HUES64 (cell line): ENCODE measurements at regions not wholly inside any gene's neighbourhood (a gene's known extent, or its start where the extent isn't known, plus 50 kb on each side); places are given as distances from the start of the nearest gene placed in this dataset.
A peak's percentile ranks its signal among the peaks of the same experiment; 100 is the strongest.

Source experiments
- H3K27ac ChIP-seq: 2 replicates; pipeline ENCODE4 v1.7.0; 2013; ENCODE audit warnings: low read depth, low read length, inconsistent platforms
- H3K27me3 ChIP-seq: 2 replicates; pipeline ENCODE4 v1.6.1; 2013; ENCODE audit warnings: mild to moderate bottlenecking, low read length; ENCODE audit not compliant: insufficient read depth
- H3K36me3 ChIP-seq: 2 replicates; pipeline ENCODE4 v1.6.1; 2013; ENCODE audit warnings: mild to moderate bottlenecking, low read length; ENCODE audit not compliant: insufficient read depth
- H3K4me1 ChIP-seq: 2 replicates; pipeline ENCODE4 v1.6.1; 2013; ENCODE audit warnings: mild to moderate bottlenecking, low read length, moderate library complexity; ENCODE audit not compliant: insufficient read depth
- H3K4me3 ChIP-seq: 2 replicates; pipeline ENCODE4 v1.5.1; 2013; ENCODE audit warnings: mild to moderate bottlenecking, low read length, moderate library complexity
- H3K9ac ChIP-seq: 2 replicates; pipeline ENCODE4 v1.6.1; 2013; ENCODE audit warnings: mild to moderate bottlenecking, low read depth, low read length
- H3K9me3 ChIP-seq: 2 replicates; pipeline ENCODE4 v1.6.1; 2013; ENCODE audit warnings: low read depth, low read length; ENCODE audit not compliant: insufficient read depth
- WGBS: fragments of 150-250, 120-280 bp; methylation state at CpG from one replicate; pipeline ENCODE4 v1.1.7; 2013; ENCODE audit warnings: missing lambda C conversion rate; 5-methylcytosine and 5-hydroxymethylcytosine counted together

DNA sequence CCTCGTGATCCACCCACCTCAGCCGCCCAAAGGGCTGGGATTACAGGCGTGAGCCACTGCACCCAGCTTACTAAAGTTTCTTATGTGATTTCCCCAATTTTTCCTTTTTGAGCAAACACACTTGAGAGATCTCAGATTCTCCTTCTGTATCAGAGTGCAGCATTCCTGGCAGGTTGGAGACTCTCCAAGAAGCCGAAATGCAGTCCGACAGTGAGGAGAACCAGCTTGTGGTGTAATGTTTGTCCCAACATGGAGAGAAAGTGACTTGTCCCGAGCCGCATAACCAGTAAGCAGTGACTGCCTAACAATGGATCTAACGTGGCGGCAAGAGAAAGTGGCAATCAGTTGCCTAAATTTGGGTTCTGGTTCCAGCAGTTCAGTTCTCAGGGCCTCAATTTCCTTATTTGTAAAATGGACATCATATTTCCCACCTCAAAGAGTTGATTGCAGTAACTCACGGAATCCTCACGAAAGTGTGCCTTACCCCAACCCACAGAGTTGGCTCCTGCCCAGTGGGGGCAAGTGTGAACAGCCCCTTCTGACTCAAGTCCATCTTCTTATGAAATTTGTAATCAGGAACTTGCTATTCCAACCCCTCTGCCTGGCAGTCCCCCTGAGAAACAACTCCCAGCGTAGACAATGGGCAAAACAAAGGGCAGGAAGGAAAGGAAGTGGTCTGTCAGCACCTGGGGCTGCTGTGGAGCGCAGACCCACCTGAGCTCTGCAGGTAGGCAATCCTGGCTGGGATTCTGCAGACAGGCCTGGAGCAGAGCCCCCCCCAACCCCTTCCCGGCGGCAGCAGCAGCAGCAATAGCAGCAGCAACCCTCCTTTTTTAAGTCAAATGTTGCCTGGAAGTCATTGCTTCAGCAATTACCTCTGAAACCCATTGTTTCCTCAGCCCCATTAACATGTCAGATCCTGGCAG, 223.6 kb upstream of the POU3F1 start:
- Histone ChIP-seq H3K9ac (peak overlapping the region; percentile 33), H3K4me3 (no peak overlapping the region; the same call in 1 of the 2 replicates), H3K27ac (peak overlapping the region; percentile 95), H3K36me3 (no peaks in the 10 kb centered on the region), H3K9me3 (no peaks in the 10 kb centered on the region), H3K4me1 (peaks cover 31% of the 10 kb centered on the region), H3K27me3 (no peaks in the 10 kb centered on the region)
- WGBS = 54% methylated on average over 15 of the region's 15 CpGs

DNA sequence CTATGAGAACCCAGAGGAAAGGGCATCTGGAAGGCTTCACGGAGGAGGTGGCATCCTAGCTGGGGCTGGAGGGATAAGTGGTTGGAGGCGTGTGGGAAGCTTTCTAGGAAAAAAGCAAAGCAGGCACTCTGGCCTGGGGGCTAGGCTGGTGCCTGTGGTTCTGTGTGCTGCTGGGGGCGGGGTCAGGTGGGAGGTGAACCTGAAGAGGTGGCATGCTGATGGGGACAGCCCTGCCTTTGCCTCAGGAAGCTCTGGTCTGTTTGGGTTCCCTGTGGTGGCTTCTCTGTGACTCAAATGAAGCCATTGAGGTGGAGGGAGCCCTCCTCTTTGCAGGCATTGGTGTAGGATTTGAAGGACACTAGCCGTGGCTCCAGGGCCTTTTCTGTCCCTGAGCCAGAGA, 221.6 kb upstream of the POU3F1 start:
- H3K27ac ChIP-seq = no peak overlapping the region
- 61% methylated on average over 4 of the region's 4 CpGs for WGBS

DNA sequence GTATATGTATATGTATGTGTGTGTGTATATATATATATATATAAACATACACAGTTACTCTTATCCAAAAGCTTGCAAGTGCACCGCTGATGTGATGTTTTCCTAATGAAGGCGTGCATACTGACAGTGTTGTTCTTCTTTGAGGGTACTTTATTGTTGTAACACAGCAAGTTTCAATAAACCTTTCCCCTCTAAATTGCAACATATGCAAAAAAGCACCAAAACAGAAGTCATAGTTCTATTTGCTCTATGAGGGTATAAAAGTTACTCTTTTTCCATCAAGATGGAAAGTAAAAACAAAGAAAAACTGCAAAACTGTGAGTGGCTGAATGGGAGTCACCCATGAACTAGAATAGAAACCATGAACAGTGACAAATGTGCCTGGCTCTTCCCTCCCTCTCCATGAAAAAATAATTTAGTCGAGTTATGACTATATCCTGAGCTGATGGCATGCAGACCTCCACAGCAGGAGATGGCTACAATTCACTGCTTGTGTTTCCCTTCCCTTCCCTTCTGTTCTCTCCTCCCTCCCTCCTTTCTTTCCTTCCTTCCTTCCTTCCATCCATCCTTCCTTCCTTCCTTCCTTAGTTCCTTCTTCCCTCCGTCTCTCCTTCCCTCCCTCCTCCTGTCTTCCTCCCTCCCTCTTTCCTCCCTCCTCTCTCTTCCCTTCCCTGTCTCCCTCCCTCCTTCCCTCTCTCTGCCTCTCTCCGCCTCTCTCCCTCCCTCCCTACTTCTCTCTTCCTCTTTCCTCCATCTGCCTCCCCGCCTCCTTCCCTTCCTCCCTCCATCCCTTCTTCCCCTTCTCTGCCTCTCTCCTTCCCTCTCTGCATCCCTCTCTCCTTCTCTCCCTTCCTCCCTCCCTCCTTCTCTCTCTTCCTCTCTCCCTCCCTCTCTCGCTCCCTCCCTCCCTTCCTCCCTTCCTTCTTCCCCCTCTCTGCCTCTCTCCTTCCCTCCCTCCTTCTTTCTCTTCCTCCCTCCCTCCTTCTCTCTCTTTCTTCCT, 220.7 kb upstream of the POU3F1 start:
- no peak overlapping the region for H3K4me3 ChIP-seq
- no peak overlapping the region for H3K9ac ChIP-seq
- no peak overlapping the region for H3K27ac ChIP-seq
- no peaks in the 10 kb centered on the region; the same call in 1 of the 2 replicates for H3K27me3 ChIP-seq
- no peaks in the 10 kb centered on the region for H3K36me3 ChIP-seq
- WGBS = 79% methylated on average over 5 of the region's 7 CpGs
- H3K4me1 ChIP-seq = peaks cover 28% of the 10 kb centered on the region
- no peaks in the 10 kb centered on the region for H3K9me3 ChIP-seq

More for the DNA sequence above, 221.6 kb upstream of the POU3F1 start:
- Histone ChIP-seq H3K36me3 (no peaks in the 10 kb centered on the region), H3K4me3 (no peak overlapping the region), H3K27me3 (no peaks in the 10 kb centered on the region; the same call in 1 of the 2 replicates), H3K9ac (no peak overlapping the region), H3K9me3 (no peaks in the 10 kb centered on the region), H3K4me1 (peaks cover 31% of the 10 kb centered on the region)

DNA sequence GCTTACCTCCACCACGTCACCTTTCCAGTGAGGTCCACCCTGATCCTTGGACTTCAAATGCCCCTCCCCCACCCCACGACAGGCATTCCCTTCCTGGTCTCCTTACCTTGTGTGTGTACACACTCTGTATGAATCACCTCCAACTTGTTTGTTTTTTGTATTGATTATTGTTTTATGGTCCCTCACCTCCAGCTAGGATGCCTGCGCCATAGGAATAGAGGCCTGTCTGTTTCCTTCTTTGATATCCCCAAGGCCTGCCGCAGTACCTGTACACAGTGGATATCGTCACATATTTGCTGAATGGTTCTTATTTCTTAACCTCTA, 219.6 kb upstream of the POU3F1 start:
- 94% methylated on average over 5 of the region's 5 CpGs for WGBS
- Histone ChIP-seq H3K36me3 (no peaks in the 10 kb centered on the region), H3K4me3 (no peak overlapping the region), H3K27me3 (no peaks in the 10 kb centered on the region; the same call in 1 of the 2 replicates), H3K27ac (no peak overlapping the region), H3K9me3 (no peaks in the 10 kb centered on the region), H3K9ac (no peak overlapping the region), H3K4me1 (peaks cover 22% of the 10 kb centered on the region)

DNA sequence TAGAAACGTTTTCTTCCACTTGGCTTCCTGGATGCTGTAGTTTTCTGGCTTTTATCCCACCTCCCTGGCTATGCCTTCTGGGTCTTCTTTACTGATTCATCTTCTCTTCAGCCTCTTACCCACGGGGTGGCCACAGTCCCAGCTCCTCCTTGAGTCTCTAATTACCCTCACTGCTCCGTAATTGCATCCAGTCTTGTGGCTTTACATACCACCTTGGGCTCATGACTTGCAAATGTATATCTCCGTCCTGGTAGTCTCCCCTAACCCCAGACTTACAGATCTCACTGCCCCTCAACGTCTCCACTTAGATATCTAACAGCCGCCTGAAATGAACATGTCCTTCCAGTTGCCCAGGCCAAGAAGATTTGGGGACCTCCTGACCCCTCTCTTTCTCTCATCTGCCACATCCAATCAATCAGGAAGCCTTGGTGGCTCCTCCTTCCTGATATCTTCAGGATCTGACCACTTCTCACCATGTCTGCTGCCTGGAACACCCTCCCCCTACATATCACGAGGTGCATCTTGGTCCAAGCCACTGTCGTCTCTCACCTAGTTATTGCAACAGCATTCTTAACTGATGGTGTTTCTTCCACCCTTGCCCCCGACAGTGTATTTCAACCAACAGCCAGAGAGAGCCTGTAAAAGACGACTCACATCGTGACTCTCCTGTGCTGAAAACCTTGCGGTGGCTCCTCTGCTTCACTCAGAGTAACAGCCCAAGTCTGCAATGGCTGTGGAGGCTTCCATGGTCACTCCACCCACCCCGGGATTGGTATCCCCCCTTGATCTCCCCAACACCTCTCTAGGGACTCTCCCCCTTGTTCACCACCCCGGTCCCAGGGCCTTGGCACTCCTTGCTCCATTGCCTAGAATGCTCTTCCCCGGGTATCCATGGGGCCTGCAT, 219.0 kb upstream of the POU3F1 start:
- Histone ChIP-seq H3K27me3 (no peaks in the 10 kb centered on the region; the same call in none of the 2 replicates), H3K9me3 (no peaks in the 10 kb centered on the region), H3K27ac (no peak overlapping the region), H3K36me3 (no peaks in the 10 kb centered on the region), H3K9ac (no peak overlapping the region), H3K4me3 (no peak overlapping the region), H3K4me1 (peaks cover 15% of the 10 kb centered on the region)
- WGBS = 80% methylated on average over 15 of the region's 15 CpGs

DNA sequence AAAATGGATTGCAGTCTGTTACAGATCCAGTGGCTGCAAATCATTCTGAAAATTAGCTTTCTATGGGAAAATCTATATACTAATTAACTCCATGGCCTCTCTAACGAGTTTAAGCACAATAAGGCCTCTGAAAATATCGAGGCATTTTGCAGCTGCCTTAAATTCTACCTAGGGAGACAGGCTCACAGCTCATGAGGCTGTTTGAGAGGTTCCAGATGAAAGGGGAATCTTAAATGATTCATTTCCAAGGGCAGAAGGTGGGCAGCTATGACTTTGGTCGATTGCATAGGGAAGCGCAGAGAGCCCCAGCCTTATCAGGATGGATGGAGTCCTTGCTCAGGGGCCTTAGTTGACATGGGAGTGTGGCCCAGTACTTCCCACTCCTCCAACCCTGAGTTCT, 216.8 kb upstream of the POU3F1 start:
- Histone ChIP-seq H3K36me3 (no peaks in the 10 kb centered on the region), H3K4me3 (no peak overlapping the region), H3K9me3 (peaks cover 4% of the 10 kb centered on the region; the same call in 1 of the 2 replicates), H3K27me3 (no peaks in the 10 kb centered on the region; the same call in none of the 2 replicates), H3K9ac (no peak overlapping the region), H3K4me1 (0 out of 2 replicates have a peak, but pooled peaks cover 3% of the 10 kb centered on the region), H3K27ac (no peak overlapping the region)
- WGBS = 92% methylated on average over 4 of the region's 4 CpGs

DNA sequence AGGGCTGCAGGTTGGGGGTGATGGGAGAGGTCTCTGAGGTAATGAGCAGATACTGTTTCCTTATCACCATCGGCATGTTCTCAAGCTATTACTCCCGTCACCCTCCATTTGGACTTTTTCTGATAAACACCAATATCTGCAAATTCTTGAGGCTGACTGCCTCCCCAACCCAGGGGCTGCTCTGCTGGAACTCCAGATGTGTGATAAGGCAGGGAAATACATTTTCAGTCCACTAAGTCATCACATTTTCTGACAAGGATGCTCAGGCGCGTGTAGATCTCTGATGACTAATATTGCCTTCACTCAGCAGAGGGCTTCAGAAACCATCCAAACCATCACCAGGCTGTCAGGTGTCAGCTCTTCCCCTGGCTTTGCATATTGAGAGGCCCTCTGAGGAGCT, 215.0 kb upstream of the POU3F1 start:
- Histone ChIP-seq H3K27ac (no peak overlapping the region), H3K27me3 (no peaks in the 10 kb centered on the region; the same call in none of the 2 replicates), H3K36me3 (no peaks in the 10 kb centered on the region), H3K4me3 (no peak overlapping the region), H3K9ac (no peak overlapping the region), H3K9me3 (peaks cover 4% of the 10 kb centered on the region; the same call in 1 of the 2 replicates), H3K4me1 (no peaks in the 10 kb centered on the region)
- 95% methylated on average over 4 of the region's 4 CpGs for WGBS

DNA sequence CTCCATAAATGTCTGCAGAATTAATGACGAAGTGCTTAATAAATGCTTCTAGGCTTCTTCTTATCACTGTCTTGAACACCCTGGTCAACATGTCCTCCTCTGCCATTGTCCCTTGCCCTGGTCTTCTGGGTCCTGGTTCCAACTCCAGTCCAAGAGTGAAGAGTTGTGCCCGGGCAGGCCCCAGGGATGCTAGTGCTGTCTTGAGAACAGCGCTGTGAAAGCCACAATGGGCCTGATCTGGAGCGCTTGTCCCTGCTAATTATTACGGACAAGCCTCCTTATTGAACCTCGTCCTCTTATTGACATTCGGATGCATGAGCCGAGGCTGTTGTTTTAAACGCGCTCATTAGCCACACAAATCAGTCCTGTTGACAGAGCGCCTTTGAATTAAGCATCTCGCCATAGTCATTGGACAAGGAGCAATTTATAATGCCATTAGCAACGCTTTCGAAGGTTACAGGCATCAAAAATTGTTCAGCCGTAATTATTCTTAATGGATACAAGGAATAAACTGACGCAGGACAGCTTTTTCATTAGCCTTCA, 211.6 kb upstream of the POU3F1 start:
- no peak overlapping the region for H3K9ac ChIP-seq
- no peaks in the 10 kb centered on the region; the same call in 1 of the 2 replicates for H3K27me3 ChIP-seq
- H3K9me3 ChIP-seq = peaks cover 4% of the 10 kb centered on the region; the same call in 1 of the 2 replicates
- H3K4me1 ChIP-seq = no peaks in the 10 kb centered on the region
- no peaks in the 10 kb centered on the region for H3K36me3 ChIP-seq
- H3K27ac ChIP-seq = no peak overlapping the region
- WGBS = 81% methylated on average over 16 of the region's 16 CpGs
- no peak overlapping the region for H3K4me3 ChIP-seq

DNA sequence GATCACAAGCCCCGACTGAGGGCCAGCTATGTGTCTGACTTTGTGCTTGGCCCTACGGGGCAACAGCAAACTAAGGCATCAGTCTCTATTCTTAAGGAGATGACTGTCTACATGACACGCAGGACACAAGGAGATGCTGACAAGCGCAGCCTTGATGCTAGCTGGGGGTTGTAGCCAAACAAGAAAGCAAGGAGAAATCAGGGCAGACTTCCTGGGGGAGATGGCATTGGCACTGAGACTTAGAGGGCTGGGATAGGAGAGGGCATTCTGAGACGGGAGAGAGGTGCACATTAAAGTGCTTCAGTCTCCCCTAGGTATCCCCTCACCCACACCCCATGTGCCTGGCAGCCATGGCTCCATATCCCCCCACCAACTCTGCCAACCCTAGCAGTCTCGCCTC, 210.8 kb upstream of the POU3F1 start:
- Histone ChIP-seq H3K9me3 (peaks cover 4% of the 10 kb centered on the region; the same call in 1 of the 2 replicates), H3K4me3 (no peak overlapping the region), H3K4me1 (no peaks in the 10 kb centered on the region), H3K27ac (no peak overlapping the region), H3K27me3 (no peaks in the 10 kb centered on the region; the same call in 1 of the 2 replicates), H3K36me3 (no peaks in the 10 kb centered on the region), H3K9ac (no peak overlapping the region)
- WGBS = 82% methylated on average over 6 of the region's 6 CpGs

DNA sequence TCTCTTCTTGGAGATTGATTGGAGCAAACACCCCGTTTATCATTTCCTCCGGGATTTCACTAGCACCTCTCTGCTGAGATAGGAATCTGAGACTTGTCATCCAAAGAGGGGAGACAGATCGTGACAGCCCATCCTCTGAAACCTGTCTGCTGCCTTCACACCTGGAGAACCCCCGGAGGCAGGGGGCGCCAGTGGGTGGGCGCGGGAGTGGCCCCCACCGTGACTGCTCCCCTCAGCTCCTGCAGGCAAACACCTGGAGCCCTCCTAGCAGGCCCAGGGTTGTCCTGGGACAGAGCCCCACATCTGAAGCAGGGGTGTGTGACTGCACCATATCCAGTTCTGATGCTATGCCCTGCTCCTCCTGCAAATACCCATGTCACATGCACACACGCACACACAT, 209.5 kb upstream of the POU3F1 start:
- Histone ChIP-seq H3K27ac (no peak overlapping the region), H3K36me3 (no peaks in the 10 kb centered on the region), H3K4me3 (no peak overlapping the region), H3K9me3 (peaks cover 4% of the 10 kb centered on the region; the same call in 1 of the 2 replicates), H3K4me1 (no peaks in the 10 kb centered on the region), H3K27me3 (no peaks in the 10 kb centered on the region; the same call in 1 of the 2 replicates), H3K9ac (no peak overlapping the region)
- WGBS = 82% methylated on average over 9 of the region's 9 CpGs
